ENCODE measurements at regions not wholly inside any gene's neighbourhood (a gene's known extent, or its start where the extent isn't known, plus 50 kb on each side); places are given as distances from the start of the nearest gene placed in this dataset.

- H3K4me3 ChIP-seq (replicated peaks in 1 of 3; ENCODE audit: low read depth in 2 of 3, low read length in 3 of 3) = no peak overlapping the region
- DNase-seq = no peak
- Mint-ChIP-seq H3K36me3 (no peaks in the 10 kb centered on the region), H3K27me3 (ENCODE audit: low read depth in 3 of 3) (peaks cover 0 to 1% (median 0%) of the 10 kb centered on the region in 3 donors), H3K4me3 (no peak overlapping the region), H3K4me1 (no peaks in the 10 kb centered on the region), H3K27ac (no peak overlapping the region), H3K9me3 (peaks cover 0 to 6% (median 0%) of the 10 kb centered on the region in 7 donors)
- no peak overlapping the region for H3K27ac ChIP-seq (ENCODE audit: low read depth in 1 of 2, low read length in 2 of 2)
- H3K79me2 ChIP-seq (ENCODE audit: insufficient read depth, low read length) = no peaks in the 10 kb centered on the region
- intact Hi-C loops (cut with micrococcal nuclease) = no loop called here
- no peak for TF ChIP-seq CTCF (IDR thresholded peaks at IDR 0.05)
- no peak overlapping the region for H2AFZ ChIP-seq (ENCODE audit: insufficient read depth, low read depth, low read length, poor library complexity, severe bottlenecking)
- no peak overlapping the region for H3K9ac ChIP-seq (ENCODE audit: insufficient read depth, low read length, poor library complexity, severe bottlenecking)
- no peaks in the 10 kb centered on the region for H3K36me3 ChIP-seq (replicated peaks in 1 of 2; ENCODE audit: control insufficient read depth in 1 of 2, insufficient read depth in 2 of 2, low read length in 2 of 2)
- no peaks in the 10 kb centered on the region for H3K27me3 ChIP-seq (ENCODE audit: control insufficient read depth in 2 of 2, insufficient read depth in 2 of 2, low read length in 2 of 2)
- no peaks in the 10 kb centered on the region for H3K4me1 ChIP-seq (ENCODE audit: control insufficient read depth in 1 of 2, insufficient read depth in 2 of 2, low read length in 2 of 2)
- H4K20me1 ChIP-seq (ENCODE audit: insufficient read depth, low read length) = no peaks in the 10 kb centered on the region
- H3K4me2 ChIP-seq (replicated peaks; ENCODE audit: extremely low read depth, low read length, poor library complexity, severe bottlenecking) = no peak overlapping the region
- no peaks in the 10 kb centered on the region for H3K9me3 ChIP-seq (replicated peaks in 1 of 2; ENCODE audit: control insufficient read depth in 1 of 2, insufficient read depth in 1 of 2, low read length in 2 of 2)
- no CpG with 5 or more reads among the region's 1 CpG for WGBS (ENCODE audit: insufficient coverage)
Observed at GRCh38 chr20:6515261-6515660, 252.2 kb upstream of the BMP2 start.

- Histone ChIP-seq H3K4me2 (replicated peaks; ENCODE audit: extremely low read depth, low read length, poor library complexity, severe bottlenecking) (no peak overlapping the region), H3K27me3 (ENCODE audit: control insufficient read depth in 2 of 2, insufficient read depth in 2 of 2, low read length in 2 of 2) (no peaks in the 10 kb centered on the region), H2AFZ (ENCODE audit: insufficient read depth, low read depth, low read length, poor library complexity, severe bottlenecking) (no peak overlapping the region), H3K9ac (ENCODE audit: insufficient read depth, low read length, poor library complexity, severe bottlenecking) (no peak overlapping the region), H4K20me1 (ENCODE audit: insufficient read depth, low read length) (no peaks in the 10 kb centered on the region), H3K4me1 (ENCODE audit: control insufficient read depth in 1 of 2, insufficient read depth in 2 of 2, low read length in 2 of 2) (no peaks in the 10 kb centered on the region), H3K79me2 (ENCODE audit: insufficient read depth, low read length) (no peaks in the 10 kb centered on the region), H3K27ac (ENCODE audit: low read depth in 1 of 2, low read length in 2 of 2) (no peak overlapping the region), H3K4me3 (replicated peaks in 1 of 3; ENCODE audit: low read depth in 2 of 3, low read length in 3 of 3) (no peak overlapping the region), H3K36me3 (replicated peaks in 1 of 2; ENCODE audit: control insufficient read depth in 1 of 2, insufficient read depth in 2 of 2, low read length in 2 of 2) (no peaks in the 10 kb centered on the region), H3K9me3 (replicated peaks in 1 of 2; ENCODE audit: control insufficient read depth in 1 of 2, insufficient read depth in 1 of 2, low read length in 2 of 2) (no peaks in the 10 kb centered on the region)
- no CpG with 5 or more reads among the region's 6 CpGs for WGBS (ENCODE audit: insufficient coverage)
- Mint-ChIP-seq H3K4me3 (no peak overlapping the region), H3K4me1 (no peaks in the 10 kb centered on the region), H3K27me3 (ENCODE audit: low read depth in 3 of 3) (peaks cover 0 to 1% (median 0%) of the 10 kb centered on the region in 3 donors), H3K27ac (no peak overlapping the region), H3K36me3 (no peaks in the 10 kb centered on the region), H3K9me3 (peaks cover 0 to 10% (median 0%) of the 10 kb centered on the region in 7 donors)
- intact Hi-C loops (cut with micrococcal nuclease) = no loop called here
- no peak for TF ChIP-seq CTCF (IDR thresholded peaks at IDR 0.05)
- no peak for DNase-seq
Observed at GRCh38 chr20:6513599-6513998, 253.9 kb upstream of the BMP2 start.

Data from CD14-positive monocyte (primary cell).